CD14-positive monocyte (primary cell): ENCODE measurements at regions not wholly inside any gene's neighbourhood (a gene's known extent, or its start where the extent isn't known, plus 50 kb on each side); places are given as distances from the start of the nearest gene placed in this dataset.
A peak's percentile ranks its signal among the peaks of the same experiment; 100 is the strongest.

Experiments used
- DNase-seq, 3 donors: peaks; one replicate each; pipeline ENCODE4 v3.0.0-alpha.2; 2011 to 2022
- H2AFZ ChIP-seq: 2 replicates; pipeline ENCODE4 v1.6.0; 2012; ENCODE audit warnings: mild to moderate bottlenecking, low read depth, low read length, inconsistent platforms; ENCODE audit not compliant: insufficient read depth, poor library complexity, severe bottlenecking
- H3K27ac ChIP-seq, 2 donors: 1 replicate in 1 of 2; 2 replicates in 1 of 2; pipeline ENCODE4 v1.5.1; 2012 to 2013; ENCODE audit warnings: low read length in 2 of 2, control low read depth in 1 of 2, inconsistent platforms in 1 of 2, low read depth in 1 of 2, mild to moderate bottlenecking in 1 of 2
- H3K27me3 ChIP-seq, 2 donors: one replicate each; pipeline versions ENCODE4 v1.6.0 to v1.6.1; 2011 to 2013; ENCODE audit warnings: low read length in 2 of 2; ENCODE audit not compliant: control insufficient read depth in 2 of 2, insufficient read depth in 2 of 2
- H3K36me3 ChIP-seq, 2 donors: replicated peaks in 1 of 2; 1 replicate in 1 of 2; 2 replicates in 1 of 2; pipeline versions ENCODE4 v1.5.1 to v1.6.1; 2012 to 2013; ENCODE audit warnings: low read length in 2 of 2, control low read depth in 1 of 2, inconsistent platforms in 1 of 2, mild to moderate bottlenecking in 1 of 2; ENCODE audit not compliant: insufficient read depth in 2 of 2, control insufficient read depth in 1 of 2
- H3K4me1 ChIP-seq, 2 donors: 1 replicate in 1 of 2; 2 replicates in 1 of 2; pipeline versions ENCODE4 v1.5.1 to v1.6.1; 2012 to 2013; ENCODE audit warnings: low read length in 2 of 2, control low read depth in 1 of 2, inconsistent platforms in 1 of 2, mild to moderate bottlenecking in 1 of 2, moderate library complexity in 1 of 2; ENCODE audit not compliant: insufficient read depth in 2 of 2, control insufficient read depth in 1 of 2
- H3K4me2 ChIP-seq: replicated peaks from 2 replicates; pipeline ENCODE3; 2012; ENCODE audit warnings: low read length, moderate library complexity, mild to moderate bottlenecking; ENCODE audit not compliant: poor library complexity, severe bottlenecking; ENCODE audit errors: extremely low read depth
- H3K4me3 ChIP-seq, 3 experiments: fragments of 200-600 bp in 1 of 3; sonication (generic) in 1 of 3; replicated peaks in 1 of 3; 1 replicate in 2 of 3; 2 replicates in 1 of 3; pipeline ENCODE4 v1.5.1; 2011 to 2013; ENCODE audit warnings: low read length in 3 of 3, mild to moderate bottlenecking in 3 of 3, control low read depth in 2 of 3, low read depth in 2 of 3, inconsistent platforms in 1 of 3, moderate library complexity in 1 of 3
- H3K79me2 ChIP-seq: 2 replicates; pipeline ENCODE4 v1.6.0; 2012; ENCODE audit warnings: mild to moderate bottlenecking, control low read depth, inconsistent platforms, low read length, moderate library complexity; ENCODE audit not compliant: insufficient read depth
- H3K9ac ChIP-seq: 2 replicates; pipeline ENCODE4 v1.6.0; 2017; ENCODE audit warnings: low read length, mild to moderate bottlenecking; ENCODE audit not compliant: insufficient read depth, poor library complexity, severe bottlenecking
- H3K9me3 ChIP-seq, 2 donors: replicated peaks in 1 of 2; 1 replicate in 1 of 2; 2 replicates in 1 of 2; pipeline versions ENCODE4 v1.5.1 to v1.6.1; 2012 to 2013; ENCODE audit warnings: low read length in 2 of 2, control low read depth in 1 of 2; ENCODE audit not compliant: control insufficient read depth in 1 of 2, insufficient read depth in 1 of 2
- H4K20me1 ChIP-seq: 2 replicates; pipeline ENCODE4 v1.6.0; 2012; ENCODE audit warnings: mild to moderate bottlenecking, low read length, control low read depth, moderate library complexity; ENCODE audit not compliant: insufficient read depth
- H3K27ac Mint-ChIP-seq, 7 donors: one replicate each; pipeline ENCODE4 v1.8.0; 2020; ENCODE audit warnings: mild to moderate bottlenecking in 7 of 7, mixed read lengths in 7 of 7, moderate library complexity in 6 of 7, inconsistent platforms in 2 of 7
- H3K27me3 Mint-ChIP-seq, 3 donors: one replicate each; pipeline ENCODE4 v1.8.0; 2021 to 2022; ENCODE audit warnings: low read depth in 3 of 3, mild to moderate bottlenecking in 3 of 3, mixed read lengths in 3 of 3, moderate library complexity in 3 of 3, inconsistent platforms in 1 of 3
- H3K36me3 Mint-ChIP-seq, 2 donors: one replicate each; pipeline ENCODE4 v1.8.0; 2020; ENCODE audit warnings: mixed read lengths in 2 of 2, inconsistent platforms in 1 of 2, mild to moderate bottlenecking in 1 of 2
- H3K4me1 Mint-ChIP-seq: one replicate; pipeline ENCODE4 v1.8.0; 2020; ENCODE audit warnings: mild to moderate bottlenecking, mixed read lengths
- H3K4me3 Mint-ChIP-seq, 2 donors: one replicate each; pipeline ENCODE4 v1.8.0; 2020; ENCODE audit warnings: mild to moderate bottlenecking in 2 of 2, mixed read lengths in 2 of 2, moderate library complexity in 1 of 2
- H3K9me3 Mint-ChIP-seq, 7 donors: one replicate each; pipeline ENCODE4 v1.8.0; 2020 to 2022; ENCODE audit warnings: mixed read lengths in 7 of 7, mild to moderate bottlenecking in 6 of 7, moderate library complexity in 6 of 7, inconsistent platforms in 2 of 7
- CTCF ChIP-seq: fragments of 200-600 bp; IDR thresholded peaks from one replicate; pipeline ENCODE4 v1.8.0; 2022; ENCODE audit warnings: antibody characterized with exemption, mild to moderate bottlenecking
- WGBS: methylation state at CpG from one replicate; pipeline ENCODE4 v1.1.5; 2013; ENCODE audit warnings: missing lambda C conversion rate; ENCODE audit not compliant: insufficient coverage; 5-methylcytosine and 5-hydroxymethylcytosine counted together
- intact Hi-C, 2 donors: fragments of 100-400 bp; cut with micrococcal nuclease; formaldehyde crosslinking; loops; one replicate each; pipeline versions ENCODE4 v1.15.0 to v1.15.1; 2023

DNA sequence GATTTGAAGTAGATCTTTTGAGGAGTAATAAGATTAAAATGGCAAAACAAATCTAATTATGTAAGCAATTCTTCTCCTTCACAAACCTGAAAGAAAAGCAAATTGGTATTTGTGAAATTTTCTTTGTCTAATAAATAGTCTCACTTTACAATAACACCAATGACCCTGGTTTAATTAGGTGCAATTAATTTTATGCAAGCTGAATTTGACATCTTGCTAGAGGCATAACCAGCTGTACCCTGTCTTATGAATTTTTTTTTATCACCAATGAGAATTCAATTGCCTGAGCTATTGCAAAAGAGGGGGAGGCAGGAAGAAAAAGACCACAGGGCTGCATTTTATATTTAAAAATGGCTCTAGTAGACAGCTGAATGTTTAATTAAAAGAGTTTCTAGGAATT is 113.5 kb upstream of the IL12A start:
- Histone ChIP-seq H3K4me1 (peaks cover 5 to 6% of the 10 kb centered on the region in 2 donors), H3K79me2 (no peaks in the 10 kb centered on the region), H3K27me3 (no peaks in the 10 kb centered on the region), H2AFZ (no peak overlapping the region), H3K27ac (no peak overlapping the region), H3K9ac (no peak overlapping the region), H3K36me3 (no peaks in the 10 kb centered on the region), H3K4me3 (no peak overlapping the region), H3K9me3 (no peaks in the 10 kb centered on the region), H4K20me1 (no peaks in the 10 kb centered on the region), H3K4me2 (no peak overlapping the region)
- Mint-ChIP-seq H3K4me3 (no peak overlapping the region), H3K27ac (no peak overlapping the region), H3K4me1 (peaks cover 34% of the 10 kb centered on the region), H3K9me3 (no peaks in the 10 kb centered on the region), H3K27me3 (peaks cover 0 to 1% (median 0%) of the 10 kb centered on the region in 3 donors), H3K36me3 (no peaks in the 10 kb centered on the region)
- intact Hi-C loops, result no loop called here
- DNase-seq, result no peak
- no peak for TF ChIP-seq CTCF

DNA sequence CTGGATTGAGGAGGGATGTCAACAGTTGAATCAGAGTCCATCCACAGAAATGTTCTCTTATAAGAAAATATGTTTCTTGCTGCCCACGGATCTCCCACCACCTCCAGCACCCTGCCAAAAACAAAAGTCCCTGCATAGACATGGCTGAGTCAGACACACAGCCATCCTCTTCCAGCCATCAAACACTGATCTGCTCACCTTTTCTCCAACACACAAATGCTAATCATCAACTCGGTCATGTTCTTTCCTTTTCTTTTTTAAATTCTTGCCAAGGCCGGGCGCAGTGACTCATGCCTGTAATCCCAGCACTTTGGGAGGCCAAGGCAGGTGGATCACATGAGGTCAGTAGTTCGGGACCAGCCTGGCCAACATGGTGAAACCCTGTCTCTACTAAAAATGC is 110.7 kb upstream of the IL12A start:
- Histone ChIP-seq H3K9me3 (no peaks in the 10 kb centered on the region), H3K27me3 (no peaks in the 10 kb centered on the region), H3K27ac (no peak overlapping the region), H3K79me2 (no peaks in the 10 kb centered on the region), H3K9ac (no peak overlapping the region), H3K4me2 (no peak overlapping the region), H3K4me1 (peaks cover 5 to 6% of the 10 kb centered on the region in 2 donors), H3K36me3 (no peaks in the 10 kb centered on the region), H3K4me3 (no peak overlapping the region), H2AFZ (no peak overlapping the region), H4K20me1 (no peaks in the 10 kb centered on the region)
- H3K4me1 Mint-ChIP-seq, result peaks cover 34% of the 10 kb centered on the region
- H3K9me3 Mint-ChIP-seq, result no peaks in the 10 kb centered on the region
- peak overlapping the region in 1 of 7 donors; percentile 80 for H3K27ac Mint-ChIP-seq
- H3K36me3 Mint-ChIP-seq, result no peaks in the 10 kb centered on the region
- H3K4me3 Mint-ChIP-seq, result no peak overlapping the region
- no peak for DNase-seq
- TF ChIP-seq CTCF, result no peak
- intact Hi-C loops, result no loop called here
- peaks cover 0 to 1% (median 0%) of the 10 kb centered on the region in 3 donors for H3K27me3 Mint-ChIP-seq
- WGBS, result 100% methylated on average over 5 of the region's 5 CpGs
